CD14-positive monocyte (primary cell): ENCODE measurements at regions not wholly inside any gene's neighbourhood (a gene's known extent, or its start where the extent isn't known, plus 50 kb on each side); places are given as distances from the start of the nearest gene placed in this dataset.

Source experiments
- DNase-seq, 3 donors: peaks; one replicate each; pipeline ENCODE4 v3.0.0-alpha.2; 2011 to 2022
- H2AFZ ChIP-seq: 2 replicates; pipeline ENCODE4 v1.6.0; 2012; ENCODE audit warnings: mild to moderate bottlenecking, low read depth, low read length, inconsistent platforms; ENCODE audit not compliant: insufficient read depth, poor library complexity, severe bottlenecking
- H3K27ac ChIP-seq, 2 donors: 1 replicate in 1 of 2; 2 replicates in 1 of 2; pipeline ENCODE4 v1.5.1; 2012 to 2013; ENCODE audit warnings: low read length in 2 of 2, control low read depth in 1 of 2, inconsistent platforms in 1 of 2, low read depth in 1 of 2, mild to moderate bottlenecking in 1 of 2
- H3K27me3 ChIP-seq, 2 donors: one replicate each; pipeline versions ENCODE4 v1.6.0 to v1.6.1; 2011 to 2013; ENCODE audit warnings: low read length in 2 of 2; ENCODE audit not compliant: control insufficient read depth in 2 of 2, insufficient read depth in 2 of 2
- H3K36me3 ChIP-seq, 2 donors: replicated peaks in 1 of 2; 1 replicate in 1 of 2; 2 replicates in 1 of 2; pipeline versions ENCODE4 v1.5.1 to v1.6.1; 2012 to 2013; ENCODE audit warnings: low read length in 2 of 2, control low read depth in 1 of 2, inconsistent platforms in 1 of 2, mild to moderate bottlenecking in 1 of 2; ENCODE audit not compliant: insufficient read depth in 2 of 2, control insufficient read depth in 1 of 2
- H3K4me1 ChIP-seq, 2 donors: 1 replicate in 1 of 2; 2 replicates in 1 of 2; pipeline versions ENCODE4 v1.5.1 to v1.6.1; 2012 to 2013; ENCODE audit warnings: low read length in 2 of 2, control low read depth in 1 of 2, inconsistent platforms in 1 of 2, mild to moderate bottlenecking in 1 of 2, moderate library complexity in 1 of 2; ENCODE audit not compliant: insufficient read depth in 2 of 2, control insufficient read depth in 1 of 2
- H3K4me2 ChIP-seq: replicated peaks from 2 replicates; pipeline ENCODE3; 2012; ENCODE audit warnings: low read length, moderate library complexity, mild to moderate bottlenecking; ENCODE audit not compliant: poor library complexity, severe bottlenecking; ENCODE audit errors: extremely low read depth
- H3K4me3 ChIP-seq, 3 experiments: fragments of 200-600 bp in 1 of 3; sonication (generic) in 1 of 3; replicated peaks in 1 of 3; 1 replicate in 2 of 3; 2 replicates in 1 of 3; pipeline ENCODE4 v1.5.1; 2011 to 2013; ENCODE audit warnings: low read length in 3 of 3, mild to moderate bottlenecking in 3 of 3, control low read depth in 2 of 3, low read depth in 2 of 3, inconsistent platforms in 1 of 3, moderate library complexity in 1 of 3
- H3K79me2 ChIP-seq: 2 replicates; pipeline ENCODE4 v1.6.0; 2012; ENCODE audit warnings: mild to moderate bottlenecking, control low read depth, inconsistent platforms, low read length, moderate library complexity; ENCODE audit not compliant: insufficient read depth
- H3K9ac ChIP-seq: 2 replicates; pipeline ENCODE4 v1.6.0; 2017; ENCODE audit warnings: low read length, mild to moderate bottlenecking; ENCODE audit not compliant: insufficient read depth, poor library complexity, severe bottlenecking
- H3K9me3 ChIP-seq, 2 donors: replicated peaks in 1 of 2; 1 replicate in 1 of 2; 2 replicates in 1 of 2; pipeline versions ENCODE4 v1.5.1 to v1.6.1; 2012 to 2013; ENCODE audit warnings: low read length in 2 of 2, control low read depth in 1 of 2; ENCODE audit not compliant: control insufficient read depth in 1 of 2, insufficient read depth in 1 of 2
- H4K20me1 ChIP-seq: 2 replicates; pipeline ENCODE4 v1.6.0; 2012; ENCODE audit warnings: mild to moderate bottlenecking, low read length, control low read depth, moderate library complexity; ENCODE audit not compliant: insufficient read depth
- H3K27ac Mint-ChIP-seq, 7 donors: one replicate each; pipeline ENCODE4 v1.8.0; 2020; ENCODE audit warnings: mild to moderate bottlenecking in 7 of 7, mixed read lengths in 7 of 7, moderate library complexity in 6 of 7, inconsistent platforms in 2 of 7
- H3K27me3 Mint-ChIP-seq, 3 donors: one replicate each; pipeline ENCODE4 v1.8.0; 2021 to 2022; ENCODE audit warnings: low read depth in 3 of 3, mild to moderate bottlenecking in 3 of 3, mixed read lengths in 3 of 3, moderate library complexity in 3 of 3, inconsistent platforms in 1 of 3
- H3K36me3 Mint-ChIP-seq, 2 donors: one replicate each; pipeline ENCODE4 v1.8.0; 2020; ENCODE audit warnings: mixed read lengths in 2 of 2, inconsistent platforms in 1 of 2, mild to moderate bottlenecking in 1 of 2
- H3K4me1 Mint-ChIP-seq: one replicate; pipeline ENCODE4 v1.8.0; 2020; ENCODE audit warnings: mild to moderate bottlenecking, mixed read lengths
- H3K4me3 Mint-ChIP-seq, 2 donors: one replicate each; pipeline ENCODE4 v1.8.0; 2020; ENCODE audit warnings: mild to moderate bottlenecking in 2 of 2, mixed read lengths in 2 of 2, moderate library complexity in 1 of 2
- H3K9me3 Mint-ChIP-seq, 7 donors: one replicate each; pipeline ENCODE4 v1.8.0; 2020 to 2022; ENCODE audit warnings: mixed read lengths in 7 of 7, mild to moderate bottlenecking in 6 of 7, moderate library complexity in 6 of 7, inconsistent platforms in 2 of 7
- WGBS: methylation state at CpG from one replicate; pipeline ENCODE4 v1.1.5; 2013; ENCODE audit warnings: missing lambda C conversion rate; ENCODE audit not compliant: insufficient coverage; 5-methylcytosine and 5-hydroxymethylcytosine counted together
- intact Hi-C, 2 donors: fragments of 100-400 bp; cut with micrococcal nuclease; formaldehyde crosslinking; loops; one replicate each; pipeline versions ENCODE4 v1.15.0 to v1.15.1; 2023
- TF ChIP-seq, protein P1 (sequence below): fragments of 200-600 bp; IDR thresholded peaks from one replicate; pipeline ENCODE4 v1.8.0; 2022; ENCODE audit warnings: antibody characterized with exemption, mild to moderate bottlenecking

DNA sequence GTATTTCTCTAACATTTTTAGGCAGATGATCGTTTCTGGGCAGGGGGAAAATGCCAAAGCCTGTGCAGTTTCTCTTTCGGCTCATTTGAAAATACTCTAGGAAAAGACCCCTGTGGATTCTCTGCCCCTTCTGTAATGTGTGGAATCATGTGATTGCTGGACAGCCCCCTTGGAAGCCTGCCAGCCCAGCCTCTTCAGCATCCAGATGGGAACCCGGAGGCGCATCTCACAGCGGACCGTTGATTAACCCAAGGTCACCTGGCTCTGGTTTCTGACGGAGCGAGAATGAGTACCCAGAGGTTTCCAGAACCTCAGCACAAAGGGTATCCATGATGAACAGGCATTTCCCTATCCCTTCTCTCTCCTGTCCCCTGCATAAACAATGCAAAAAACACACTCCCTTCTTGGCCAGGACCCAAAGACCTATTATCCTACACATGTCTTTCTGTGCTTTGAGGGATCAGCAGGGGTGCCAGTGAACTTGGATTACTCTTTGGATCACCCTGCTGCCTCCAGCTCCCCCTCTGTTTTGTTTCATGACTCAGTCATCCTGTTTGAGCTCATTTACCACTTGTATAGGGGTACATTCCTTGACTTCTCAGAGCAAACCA lies 957.1 kb upstream of the RBFOX1 start:
- DNase-seq = no peak
- H3K4me1 Mint-ChIP-seq = no peaks in the 10 kb centered on the region
- no peak overlapping the region for H3K4me3 Mint-ChIP-seq
- H3K9me3 Mint-ChIP-seq = peaks cover 0 to 7% (median 0%) of the 10 kb centered on the region in 7 donors
- H4K20me1 ChIP-seq = no peaks in the 10 kb centered on the region
- WGBS = 50% methylated on average over 8 of the region's 8 CpGs
- no peaks in the 10 kb centered on the region for H3K4me1 ChIP-seq
- H3K27me3 ChIP-seq = no peaks in the 10 kb centered on the region
- H3K36me3 ChIP-seq = no peaks in the 10 kb centered on the region
- no peaks in the 10 kb centered on the region for H3K36me3 Mint-ChIP-seq
- no peak overlapping the region for H3K4me2 ChIP-seq
- no peak overlapping the region for H3K4me3 ChIP-seq
- H3K9me3 ChIP-seq = peaks cover 24 to 35% of the 10 kb centered on the region in 2 donors
- H3K27ac Mint-ChIP-seq = no peak overlapping the region
- H2AFZ ChIP-seq = no peak overlapping the region
- no peaks in the 10 kb centered on the region for H3K27me3 Mint-ChIP-seq
- no peaks in the 10 kb centered on the region for H3K79me2 ChIP-seq
- intact Hi-C loops = no loop called here
- H3K9ac ChIP-seq = no peak overlapping the region
- H3K27ac ChIP-seq = no peak overlapping the region
- TF ChIP-seq, protein P1, sequence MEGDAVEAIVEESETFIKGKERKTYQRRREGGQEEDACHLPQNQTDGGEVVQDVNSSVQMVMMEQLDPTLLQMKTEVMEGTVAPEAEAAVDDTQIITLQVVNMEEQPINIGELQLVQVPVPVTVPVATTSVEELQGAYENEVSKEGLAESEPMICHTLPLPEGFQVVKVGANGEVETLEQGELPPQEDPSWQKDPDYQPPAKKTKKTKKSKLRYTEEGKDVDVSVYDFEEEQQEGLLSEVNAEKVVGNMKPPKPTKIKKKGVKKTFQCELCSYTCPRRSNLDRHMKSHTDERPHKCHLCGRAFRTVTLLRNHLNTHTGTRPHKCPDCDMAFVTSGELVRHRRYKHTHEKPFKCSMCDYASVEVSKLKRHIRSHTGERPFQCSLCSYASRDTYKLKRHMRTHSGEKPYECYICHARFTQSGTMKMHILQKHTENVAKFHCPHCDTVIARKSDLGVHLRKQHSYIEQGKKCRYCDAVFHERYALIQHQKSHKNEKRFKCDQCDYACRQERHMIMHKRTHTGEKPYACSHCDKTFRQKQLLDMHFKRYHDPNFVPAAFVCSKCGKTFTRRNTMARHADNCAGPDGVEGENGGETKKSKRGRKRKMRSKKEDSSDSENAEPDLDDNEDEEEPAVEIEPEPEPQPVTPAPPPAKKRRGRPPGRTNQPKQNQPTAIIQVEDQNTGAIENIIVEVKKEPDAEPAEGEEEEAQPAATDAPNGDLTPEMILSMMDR = no peak

DNA sequence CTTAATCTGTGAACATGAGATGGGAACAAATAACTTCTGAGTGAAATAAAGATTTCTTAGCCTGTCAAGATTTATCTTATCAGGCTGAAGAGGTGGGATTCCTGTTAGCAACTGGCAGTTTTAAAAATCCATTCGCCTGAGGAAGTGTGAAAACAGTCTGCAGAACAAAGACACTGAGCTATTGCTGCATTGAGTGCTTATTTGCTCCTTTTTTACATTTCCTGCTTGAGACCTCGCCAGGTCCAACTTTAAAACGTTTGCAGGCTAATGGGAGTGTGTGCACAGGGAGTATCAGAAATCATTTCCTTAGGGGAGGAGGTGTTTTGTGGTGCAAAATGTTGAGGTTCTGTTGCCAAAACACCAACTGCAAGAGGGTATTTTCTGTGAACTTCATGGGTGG lies 957.8 kb upstream of the RBFOX1 start:
- H3K36me3 ChIP-seq = no peaks in the 10 kb centered on the region
- peaks cover 0 to 14% (median 2%) of the 10 kb centered on the region in 7 donors for H3K9me3 Mint-ChIP-seq
- no peak overlapping the region for H3K4me3 ChIP-seq
- H3K9ac ChIP-seq = no peak overlapping the region
- no peak overlapping the region for H3K27ac Mint-ChIP-seq
- no peaks in the 10 kb centered on the region for H3K4me1 ChIP-seq
- H3K9me3 ChIP-seq = peaks cover 24 to 42% of the 10 kb centered on the region in 2 donors
- intact Hi-C loops = no loop called here
- no peak overlapping the region for H2AFZ ChIP-seq
- H3K4me1 Mint-ChIP-seq = no peaks in the 10 kb centered on the region
- no peaks in the 10 kb centered on the region for H3K27me3 ChIP-seq
- H4K20me1 ChIP-seq = no peaks in the 10 kb centered on the region
- no peak overlapping the region for H3K4me2 ChIP-seq
- DNase-seq = no peak
- TF ChIP-seq, protein P1 = no peak
- no peak overlapping the region for H3K4me3 Mint-ChIP-seq
- H3K27me3 Mint-ChIP-seq = no peaks in the 10 kb centered on the region
- H3K27ac ChIP-seq = no peak overlapping the region
- no peaks in the 10 kb centered on the region for H3K36me3 Mint-ChIP-seq
- H3K79me2 ChIP-seq = no peaks in the 10 kb centered on the region
- 7% methylated on average over 3 of the region's 3 CpGs for WGBS
